ENCODE measurements at regions not wholly inside any gene's neighbourhood (a gene's known extent, or its start where the extent isn't known, plus 50 kb on each side); places are given as distances from the start of the nearest gene placed in this dataset.
"Not testable (repeated sequence)": the region's sequence is repeated elsewhere in the genome, so short reads cannot be mapped to it uniquely, and the experiment has no call there.

GRCh38 chr9:73325983-73326382 lies 174.3 kb downstream of the ANXA1 start:
- no peak for DNase-seq (ENCODE audit: low read depth, low spot score)
- no peak overlapping the region for H3K4me3 ChIP-seq (ENCODE audit: low read length)

- H3K4me3 ChIP-seq (ENCODE audit: low read length) = no peak overlapping the region
- no peak for DNase-seq (ENCODE audit: low read depth, low spot score)
Measured at GRCh38 chr9:73327149-73327548, 175.5 kb downstream of the ANXA1 start.

GRCh38 chr9:73337182-73337581 lies 185.5 kb downstream of the ANXA1 start:
- not testable (repeated sequence) for H3K4me3 ChIP-seq (ENCODE audit: low read length); DNase-seq (ENCODE audit: low read depth, low spot score)

- no peak for DNase-seq (ENCODE audit: low read depth, low spot score)
- H3K4me3 ChIP-seq (ENCODE audit: low read length) = no peak overlapping the region
Measured at GRCh38 chr9:73344060-73344459, 192.4 kb downstream of the ANXA1 start.

- no peak overlapping the region for H3K4me3 ChIP-seq (ENCODE audit: low read length)
- DNase-seq (ENCODE audit: low read depth, low spot score) = no peak
Measured at GRCh38 chr9:73347123-73347522, 195.5 kb downstream of the ANXA1 start.

- DNase-seq (ENCODE audit: low read depth, low spot score) = no peak
- no peak overlapping the region for H3K4me3 ChIP-seq (ENCODE audit: low read length)
Measured at GRCh38 chr9:73347720-73348119, 196.1 kb downstream of the ANXA1 start.

GRCh38 chr9:73348471-73348870 lies 196.8 kb downstream of the ANXA1 start:
- no peak for DNase-seq (ENCODE audit: low read depth, low spot score)
- H3K4me3 ChIP-seq (ENCODE audit: low read length) = no peak overlapping the region

GRCh38 chr9:73349476-73349875 lies 197.8 kb downstream of the ANXA1 start:
- no peak overlapping the region for H3K4me3 ChIP-seq (ENCODE audit: low read length)
- no peak for DNase-seq (ENCODE audit: low read depth, low spot score)

- DNase-seq (ENCODE audit: low read depth, low spot score) = no peak
- H3K4me3 ChIP-seq (ENCODE audit: low read length) = no peak overlapping the region
Measured at GRCh38 chr9:73357607-73358006, 205.9 kb downstream of the ANXA1 start.

- no peak overlapping the region for H3K4me3 ChIP-seq (ENCODE audit: low read length)
- DNase-seq (ENCODE audit: low read depth, low spot score) = no peak
Measured at GRCh38 chr9:73370053-73370452, 218.4 kb downstream of the ANXA1 start.

- H3K4me3 ChIP-seq (ENCODE audit: low read length) = no peak overlapping the region
- no peak for DNase-seq (ENCODE audit: low read depth, low spot score)
Measured at GRCh38 chr9:73371801-73372200, 220.1 kb downstream of the ANXA1 start.

- no peak for DNase-seq (ENCODE audit: low read depth, low spot score)
- no peak overlapping the region for H3K4me3 ChIP-seq (ENCODE audit: low read length)
Measured at GRCh38 chr9:73380411-73380810, 228.7 kb downstream of the ANXA1 start.

GRCh38 chr9:73402081-73403028 lies 250.7 kb downstream of the ANXA1 start:
- no peak for DNase-seq (ENCODE audit: low read depth, low spot score)
- no peak overlapping the region for H3K4me3 ChIP-seq (ENCODE audit: low read length)

GRCh38 chr9:73411494-73411893 lies 259.8 kb downstream of the ANXA1 start:
- H3K4me3 ChIP-seq (ENCODE audit: low read length) = no peak overlapping the region
- DNase-seq (ENCODE audit: low read depth, low spot score) = no peak

GRCh38 chr9:73412874-73413273 lies 261.2 kb downstream of the ANXA1 start:
- DNase-seq (ENCODE audit: low read depth, low spot score) = no peak

GRCh38 chr9:73423891-73424290 lies 272.2 kb downstream of the ANXA1 start:
- no peak for DNase-seq (ENCODE audit: low read depth, low spot score)
- no peak overlapping the region for H3K4me3 ChIP-seq (ENCODE audit: low read length)

More at GRCh38 chr9:73412874-73413273, 261.2 kb downstream of the ANXA1 start:
- H3K4me3 ChIP-seq (ENCODE audit: low read length) = no peak overlapping the region

- H3K4me3 ChIP-seq (ENCODE audit: low read length) = no peak overlapping the region
- no peak for DNase-seq (ENCODE audit: low read depth, low spot score)
Measured at GRCh38 chr9:73426269-73426668, 274.6 kb downstream of the ANXA1 start.

GRCh38 chr9:73434826-73435225 lies 283.2 kb downstream of the ANXA1 start:
- no peak for DNase-seq (ENCODE audit: low read depth, low spot score)
- no peak overlapping the region for H3K4me3 ChIP-seq (ENCODE audit: low read length)

GRCh38 chr9:73437758-73438157 lies 286.1 kb downstream of the ANXA1 start:
- H3K4me3 ChIP-seq (ENCODE audit: low read length) = no peak overlapping the region
- DNase-seq (ENCODE audit: low read depth, low spot score) = no peak

GRCh38 chr9:73439839-73440238 lies 288.2 kb downstream of the ANXA1 start:
- not testable (repeated sequence) for H3K4me3 ChIP-seq (ENCODE audit: low read length); DNase-seq (ENCODE audit: low read depth, low spot score)

- no peak overlapping the region for H3K4me3 ChIP-seq (ENCODE audit: low read length)
- DNase-seq (ENCODE audit: low read depth, low spot score) = no peak
Measured at GRCh38 chr9:73441223-73441622, 289.6 kb downstream of the ANXA1 start.
